ENCODE measurements at regions not wholly inside any gene's neighbourhood (a gene's known extent, or its start where the extent isn't known, plus 50 kb on each side); places are given as distances from the start of the nearest gene placed in this dataset.
"Not testable (repeated sequence)": the region's sequence is repeated elsewhere in the genome, so short reads cannot be mapped to it uniquely, and the experiment has no call there.

DNA sequence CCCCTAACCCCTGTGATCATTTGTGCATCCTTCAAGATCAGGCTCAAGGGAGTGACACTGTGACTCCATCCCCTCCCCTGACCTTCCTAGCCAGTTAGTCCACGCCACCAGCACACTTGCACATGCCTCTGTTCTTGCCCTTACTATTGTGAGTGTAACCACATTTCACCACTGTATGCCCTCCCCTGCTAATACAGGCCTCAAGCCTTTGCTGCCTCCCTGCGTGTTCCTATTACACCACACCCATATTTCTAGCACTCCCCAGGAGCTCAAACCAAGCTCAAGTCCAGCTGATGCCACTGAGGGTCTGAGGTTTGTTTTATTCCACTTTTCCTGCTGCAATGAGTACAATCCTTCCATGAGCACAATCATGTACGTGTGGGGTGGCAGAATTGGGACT lies 119.3 kb upstream of the FOXN2 start:
- TF ChIP-seq, protein P1, sequence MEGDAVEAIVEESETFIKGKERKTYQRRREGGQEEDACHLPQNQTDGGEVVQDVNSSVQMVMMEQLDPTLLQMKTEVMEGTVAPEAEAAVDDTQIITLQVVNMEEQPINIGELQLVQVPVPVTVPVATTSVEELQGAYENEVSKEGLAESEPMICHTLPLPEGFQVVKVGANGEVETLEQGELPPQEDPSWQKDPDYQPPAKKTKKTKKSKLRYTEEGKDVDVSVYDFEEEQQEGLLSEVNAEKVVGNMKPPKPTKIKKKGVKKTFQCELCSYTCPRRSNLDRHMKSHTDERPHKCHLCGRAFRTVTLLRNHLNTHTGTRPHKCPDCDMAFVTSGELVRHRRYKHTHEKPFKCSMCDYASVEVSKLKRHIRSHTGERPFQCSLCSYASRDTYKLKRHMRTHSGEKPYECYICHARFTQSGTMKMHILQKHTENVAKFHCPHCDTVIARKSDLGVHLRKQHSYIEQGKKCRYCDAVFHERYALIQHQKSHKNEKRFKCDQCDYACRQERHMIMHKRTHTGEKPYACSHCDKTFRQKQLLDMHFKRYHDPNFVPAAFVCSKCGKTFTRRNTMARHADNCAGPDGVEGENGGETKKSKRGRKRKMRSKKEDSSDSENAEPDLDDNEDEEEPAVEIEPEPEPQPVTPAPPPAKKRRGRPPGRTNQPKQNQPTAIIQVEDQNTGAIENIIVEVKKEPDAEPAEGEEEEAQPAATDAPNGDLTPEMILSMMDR (conservative IDR thresholded peaks at IDR 0.05; ENCODE audit: control insufficient read depth, insufficient read depth, low read depth, low read length) = no peak
- no peak for DNase-seq (ENCODE audit: low read depth)
- H3K4me3 ChIP-seq (ENCODE audit: control insufficient read depth, low read depth, low read length) = no peak overlapping the region

GRCh38 chr2:48197618-48198017 lies 116.9 kb upstream of the FOXN2 start:
- no peak overlapping the region for H3K4me3 ChIP-seq (ENCODE audit: control insufficient read depth, low read depth, low read length)
- TF ChIP-seq, protein P1 (conservative IDR thresholded peaks at IDR 0.05; ENCODE audit: control insufficient read depth, insufficient read depth, low read depth, low read length) = no peak
- DNase-seq (ENCODE audit: low read depth) = no peak

DNA sequence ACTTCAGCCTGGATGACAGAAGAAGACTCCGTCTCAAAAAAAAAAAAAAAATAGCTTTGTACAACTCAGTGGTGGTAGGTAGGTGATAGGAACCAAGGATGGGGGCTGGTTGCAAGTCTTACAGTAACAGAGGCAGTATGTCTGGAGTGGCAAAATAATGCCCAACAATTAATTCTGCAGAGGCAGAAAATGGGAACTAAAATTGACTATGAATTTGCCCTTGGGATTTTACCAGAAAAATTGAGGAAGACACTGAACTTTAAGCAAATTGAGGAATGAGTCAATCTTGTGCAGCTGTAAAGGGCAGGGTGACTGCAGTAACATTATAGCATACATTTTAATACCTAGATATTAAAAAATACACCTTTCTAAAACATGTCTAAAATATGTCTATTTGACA lies 116.1 kb upstream of the FOXN2 start:
- no peak for DNase-seq (ENCODE audit: low read depth)
- H3K4me3 ChIP-seq (ENCODE audit: control insufficient read depth, low read depth, low read length) = no peak overlapping the region
- TF ChIP-seq, protein P1 (conservative IDR thresholded peaks at IDR 0.05; ENCODE audit: control insufficient read depth, insufficient read depth, low read depth, low read length) = no peak

DNA sequence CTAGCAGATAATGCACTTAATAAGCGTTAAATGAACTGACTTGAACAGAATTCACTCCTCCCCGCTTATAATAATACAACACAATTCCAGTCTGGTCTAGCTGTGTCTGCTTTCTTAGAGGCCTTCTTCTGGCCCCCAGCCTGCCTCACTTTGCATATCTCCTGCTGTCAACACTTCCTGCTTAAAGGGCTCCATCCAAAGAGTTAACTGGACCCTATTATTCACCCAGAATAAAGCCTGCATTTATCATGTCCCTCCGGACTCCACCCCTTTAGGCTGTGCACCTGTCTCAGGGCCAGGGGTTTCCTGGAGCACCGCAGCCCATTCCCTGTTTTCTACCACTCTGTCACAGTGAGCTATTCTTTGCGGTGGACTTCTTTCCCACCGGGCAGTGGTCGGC lies 115.4 kb upstream of the FOXN2 start:
- H3K4me3 ChIP-seq (ENCODE audit: control insufficient read depth, low read depth, low read length) = no peak overlapping the region
- TF ChIP-seq, protein P1 (conservative IDR thresholded peaks at IDR 0.05; ENCODE audit: control insufficient read depth, insufficient read depth, low read depth, low read length) = no peak

GRCh38 chr2:48200620-48201293 lies 113.7 kb upstream of the FOXN2 start:
- no peak overlapping the region for H3K4me3 ChIP-seq (ENCODE audit: control insufficient read depth, low read depth, low read length)
- TF ChIP-seq, protein P1 (conservative IDR thresholded peaks at IDR 0.05; ENCODE audit: control insufficient read depth, insufficient read depth, low read depth, low read length) = no peak
- no peak for DNase-seq (ENCODE audit: low read depth)

More for the DNA sequence above, 115.4 kb upstream of the FOXN2 start:
- DNase-seq (ENCODE audit: low read depth) = no peak

GRCh38 chr2:48201435-48201834 lies 113.0 kb upstream of the FOXN2 start:
- H3K4me3 ChIP-seq (ENCODE audit: control insufficient read depth, low read depth, low read length); DNase-seq (ENCODE audit: low read depth): not testable (repeated sequence)

GRCh38 chr2:48202863-48203642 lies 111.4 kb upstream of the FOXN2 start:
- TF ChIP-seq, protein P1 (conservative IDR thresholded peaks at IDR 0.05; ENCODE audit: control insufficient read depth, insufficient read depth, low read depth, low read length) = no peak
- no peak overlapping the region for H3K4me3 ChIP-seq (ENCODE audit: control insufficient read depth, low read depth, low read length)
- DNase-seq (ENCODE audit: low read depth) = no peak

All from fibroblast of mammary gland (primary cell).